ENCODE measurements at regions not wholly inside any gene's neighbourhood (a gene's known extent, or its start where the extent isn't known, plus 50 kb on each side); places are given as distances from the start of the nearest gene placed in this dataset.

- DNase-seq (ENCODE audit: low read depth): no peak
These were observed 117.3 kb downstream of the TTC32 start for GRCh38 chr2:19784456-19784855.

GRCh38 chr2:19783935-19784334, 117.8 kb downstream of the TTC32 start:
- DNase-seq (ENCODE audit: low read depth): no peak

- DNase-seq (ENCODE audit: low read depth): no peak
These were observed 124.8 kb downstream of the TTC32 start for GRCh38 chr2:19776941-19777514.

GRCh38 chr2:19775838-19776237, 125.9 kb downstream of the TTC32 start:
- DNase-seq (ENCODE audit: low read depth): no peak

- DNase-seq (ENCODE audit: low read depth): no peak
These were observed 126.5 kb downstream of the TTC32 start for GRCh38 chr2:19775315-19775714.

GRCh38 chr2:19774805-19775176, 127.0 kb downstream of the TTC32 start:
- no peak for DNase-seq (ENCODE audit: low read depth)

- DNase-seq (ENCODE audit: low read depth): no peak
These were observed 128.8 kb downstream of the TTC32 start for GRCh38 chr2:19772981-19773380.

GRCh38 chr2:19769513-19769912, 132.3 kb downstream of the TTC32 start:
- DNase-seq (ENCODE audit: low read depth): no peak

GRCh38 chr2:19767899-19768298, 133.9 kb downstream of the TTC32 start:
- DNase-seq (ENCODE audit: low read depth): no peak

- no peak for DNase-seq (ENCODE audit: low read depth)
These were observed 136.8 kb downstream of the TTC32 start for GRCh38 chr2:19764998-19765397.

- no peak for DNase-seq (ENCODE audit: low read depth)
These were observed 138.1 kb downstream of the TTC32 start for GRCh38 chr2:19763731-19764130.

- DNase-seq (ENCODE audit: low read depth): no peak
These were observed 138.7 kb downstream of the TTC32 start for GRCh38 chr2:19762959-19763605.

GRCh38 chr2:19762142-19762541, 139.6 kb downstream of the TTC32 start:
- no peak for DNase-seq (ENCODE audit: low read depth)

- DNase-seq (ENCODE audit: low read depth): no peak
These were observed 141.9 kb downstream of the TTC32 start for GRCh38 chr2:19759880-19760279.

- DNase-seq (ENCODE audit: low read depth): no peak
These were observed 143.1 kb downstream of the TTC32 start for GRCh38 chr2:19758658-19759057.

- no peak for DNase-seq (ENCODE audit: low read depth)
These were observed 144.2 kb downstream of the TTC32 start for GRCh38 chr2:19757586-19757985.

GRCh38 chr2:19754907-19755306, 146.9 kb downstream of the TTC32 start:
- no peak for DNase-seq (ENCODE audit: low read depth)

GRCh38 chr2:19753818-19754217, 148.0 kb downstream of the TTC32 start:
- DNase-seq (ENCODE audit: low read depth): no peak

- DNase-seq (ENCODE audit: low read depth): no peak
These were observed 148.5 kb downstream of the TTC32 start for GRCh38 chr2:19753314-19753713.

GRCh38 chr2:19752500-19752899, 149.3 kb downstream of the TTC32 start:
- DNase-seq (ENCODE audit: low read depth): no peak

- DNase-seq (ENCODE audit: low read depth): no peak
These were observed 150.2 kb downstream of the TTC32 start for GRCh38 chr2:19751631-19752030.

- no peak for DNase-seq (ENCODE audit: low read depth)
These were observed 151.6 kb downstream of the TTC32 start for GRCh38 chr2:19750136-19750535.

GRCh38 chr2:19749507-19749836, 152.3 kb downstream of the TTC32 start:
- DNase-seq (ENCODE audit: low read depth): no peak

GRCh38 chr2:19748711-19749506, 152.9 kb downstream of the TTC32 start:
- DNase-seq (ENCODE audit: low read depth): no peak
